H1 (cell line): ENCODE measurements at regions not wholly inside any gene's neighbourhood (a gene's known extent, or its start where the extent isn't known, plus 50 kb on each side); places are given as distances from the start of the nearest gene placed in this dataset.

Experiments
- CTCF ChIA-PET: fragments of 300-600 bp; sonication (Branson Sonifier 250); formaldehyde crosslinking; loops from one replicate; lab custom pipeline; 2021; ENCODE audit not compliant: partially characterized antibody; lab: Charles Lee
- POLR2A ChIA-PET: fragments of 300-600 bp; sonication (Branson Sonifier 250); formaldehyde crosslinking; loops from one replicate; lab custom pipeline; 2021; ENCODE audit warnings: inconsistent platforms; ENCODE audit not compliant: partially characterized antibody; lab: Charles Lee
- DNase-seq, 2 experiments: peaks; one replicate each; pipeline versions ENCODE4 v3.0.0 to v3.0.0-alpha.2; 2010 to 2022; ENCODE audit warnings: low spot score in 2 of 2, low read depth in 1 of 2, mixed read lengths in 1 of 2
- FAIRE-seq: peaks from 2 replicates; lab custom pipeline; 2011; peaks lifted over from hg19 to GRCh38; lab: Jason Lieb, UNC
- H2AFZ ChIP-seq: 2 replicates; pipeline ENCODE4 v1.8.1; 2012; ENCODE audit warnings: low read length, inconsistent platforms
- H2AK5ac ChIP-seq: 2 replicates; pipeline ENCODE4 v1.6.1; 2013; ENCODE audit warnings: low read depth, low read length
- H2BK120ac ChIP-seq: replicated peaks from 2 replicates; pipeline ENCODE3; 2013; ENCODE audit warnings: low read depth, low read length, inconsistent platforms
- H2BK12ac ChIP-seq: 2 replicates; pipeline ENCODE4 v1.6.1; 2013; ENCODE audit warnings: low read depth, low read length
- H2BK15ac ChIP-seq: 2 replicates; pipeline ENCODE4 v1.6.1; 2013; ENCODE audit warnings: low read length
- H2BK20ac ChIP-seq: 2 replicates; pipeline ENCODE4 v1.6.1; 2013; ENCODE audit warnings: low read length
- H2BK5ac ChIP-seq: 2 replicates; pipeline ENCODE4 v1.6.1; 2013; ENCODE audit warnings: low read depth, low read length
- H3K14ac ChIP-seq: 2 replicates; pipeline ENCODE4 v1.6.1; 2013; ENCODE audit warnings: inconsistent platforms; ENCODE audit not compliant: insufficient read length
- H3K18ac ChIP-seq: 2 replicates; pipeline ENCODE4 v1.6.1; 2013; ENCODE audit warnings: low read length; ENCODE audit errors: extremely low read depth
- H3K23ac ChIP-seq: 2 replicates; pipeline ENCODE4 v1.6.1; 2013; ENCODE audit warnings: inconsistent platforms; ENCODE audit not compliant: insufficient read length
- H3K23me2 ChIP-seq: 2 replicates; pipeline ENCODE4 v1.6.1; 2013; ENCODE audit warnings: low read depth, low read length
- H3K27ac ChIP-seq: 2 replicates; pipeline ENCODE4 v1.6.1; 2011; ENCODE audit warnings: low read depth, low read length, inconsistent platforms
- H3K27me3 ChIP-seq, 4 experiments: replicated peaks in 1 of 4; 1 replicate in 1 of 4; 2 replicates in 3 of 4; pipeline versions ENCODE4 v1.6.1 to v1.8.1; 2011 to 2013; ENCODE audit warnings: low read length in 3 of 4, mild to moderate bottlenecking in 3 of 4, inconsistent platforms in 2 of 4, mixed read lengths in 2 of 4, moderate library complexity in 1 of 4; ENCODE audit not compliant: control insufficient read depth in 3 of 4, insufficient read depth in 3 of 4; ENCODE audit errors: extremely low read depth in 1 of 4
- H3K36me3 ChIP-seq, 4 experiments: 2 replicates each; pipeline versions ENCODE4 v1.6.1 to v1.8.1; 2011 to 2013; ENCODE audit warnings: mild to moderate bottlenecking in 4 of 4, low read length in 3 of 4, moderate library complexity in 2 of 4, control low read depth in 1 of 4, inconsistent platforms in 1 of 4; ENCODE audit not compliant: insufficient read depth in 4 of 4, control insufficient read depth in 2 of 4
- H3K4ac ChIP-seq: replicated peaks from 2 replicates; pipeline ENCODE3; 2013; ENCODE audit warnings: low read length, low read depth, mixed read lengths, inconsistent platforms; ENCODE audit not compliant: insufficient read length
- H3K4me1 ChIP-seq, 4 experiments: replicated peaks in 1 of 4; 1 replicate in 1 of 4; 2 replicates in 3 of 4; pipeline versions ENCODE4 v1.6.1 to v1.8.1; 2011 to 2013; ENCODE audit warnings: low read length in 3 of 4, inconsistent platforms in 2 of 4, mixed read lengths in 1 of 4; ENCODE audit not compliant: insufficient read depth in 4 of 4, control insufficient read depth in 3 of 4
- H3K4me2 ChIP-seq, 2 experiments: 2 replicates each; pipeline versions ENCODE4 v1.6.1 to v1.8.1; 2011 to 2013; ENCODE audit warnings: low read depth in 2 of 2, low read length in 2 of 2, control low read depth in 1 of 2, inconsistent platforms in 1 of 2, mild to moderate bottlenecking in 1 of 2; ENCODE audit not compliant: insufficient read depth in 1 of 2
- H3K4me3 ChIP-seq, 4 experiments: fragments of 200-600, 300-600 bp in 1 of 4; sonication (generic), shearing (Covaris generic), sonication (Bioruptor Twin) in 1 of 4; 2 replicates each; pipeline versions ENCODE4 v1.5.1 to v1.8.1; 2011 to 2016; ENCODE audit warnings: low read length in 4 of 4, low read depth in 3 of 4, control low read depth in 2 of 4, inconsistent platforms in 2 of 4, mild to moderate bottlenecking in 2 of 4, mixed read lengths in 1 of 4, moderate library complexity in 1 of 4; ENCODE audit not compliant: insufficient read depth in 2 of 4; ENCODE audit errors: extremely low read depth in 1 of 4
- H3K56ac ChIP-seq: replicated peaks from 2 replicates; pipeline ENCODE3; 2013; ENCODE audit warnings: low read depth, mild to moderate bottlenecking, mixed read lengths, low read length, inconsistent platforms; ENCODE audit not compliant: insufficient read length
- H3K79me1 ChIP-seq: 2 replicates; pipeline ENCODE4 v1.6.1; 2013; ENCODE audit warnings: low read depth, low read length, control low read depth
- H3K79me2 ChIP-seq, 2 experiments: 2 replicates each; pipeline versions ENCODE4 v1.6.1 to v1.8.1; 2012 to 2013; ENCODE audit warnings: low read length in 2 of 2, mild to moderate bottlenecking in 2 of 2, inconsistent platforms in 1 of 2; ENCODE audit not compliant: insufficient read depth in 2 of 2, control insufficient read depth in 1 of 2
- H3K9ac ChIP-seq, 4 experiments: replicated peaks in 1 of 4; 1 replicate in 1 of 4; 2 replicates in 3 of 4; pipeline versions ENCODE4 v1.6.1 to v1.8.1; 2011 to 2013; ENCODE audit warnings: low read depth in 3 of 4, low read length in 3 of 4, control low read depth in 2 of 4, mild to moderate bottlenecking in 2 of 4, moderate library complexity in 2 of 4, inconsistent platforms in 1 of 4; ENCODE audit errors: extremely low read depth in 1 of 4
- H3K9me3 ChIP-seq, 2 experiments: 2 replicates each; pipeline versions ENCODE4 v1.6.1 to v1.8.1; 2012 to 2013; ENCODE audit warnings: mild to moderate bottlenecking in 2 of 2, moderate library complexity in 2 of 2, control low read depth in 1 of 2, inconsistent platforms in 1 of 2, low read depth in 1 of 2, low read length in 1 of 2, mixed read lengths in 1 of 2; ENCODE audit not compliant: insufficient read depth in 2 of 2
- H4K20me1 ChIP-seq, 2 experiments: replicated peaks in 1 of 2; 2 replicates each; pipeline versions ENCODE3 to v1.8.1; 2011 to 2013; ENCODE audit warnings: inconsistent platforms in 2 of 2, low read length in 2 of 2, mild to moderate bottlenecking in 1 of 2; ENCODE audit not compliant: insufficient read depth in 2 of 2, control insufficient read depth in 1 of 2
- H4K5ac ChIP-seq: 2 replicates; pipeline ENCODE4 v1.6.1; 2013; ENCODE audit warnings: low read length, low read depth, mixed read lengths, inconsistent platforms; ENCODE audit not compliant: insufficient read length
- H4K8ac ChIP-seq: 2 replicates; pipeline ENCODE4 v1.8.0; 2013; ENCODE audit warnings: mild to moderate bottlenecking, moderate library complexity, low read length, inconsistent platforms; ENCODE audit not compliant: insufficient read depth; ENCODE audit errors: extremely low read depth
- H4K91ac ChIP-seq: replicated peaks from 2 replicates; pipeline ENCODE3; 2013; ENCODE audit warnings: low read length, mixed read lengths, inconsistent platforms; ENCODE audit not compliant: insufficient read length
- BRCA1 ChIP-seq: IDR thresholded peaks from 2 replicates; pipeline ENCODE4 v1.6.1; 2012; ENCODE audit warnings: low read depth, low read length, improper control_type of control experiment
- KDM5A ChIP-seq: fragments of 200-600 bp; IDR thresholded peaks from 2 replicates; pipeline ENCODE4 v1.7.1; 2012; ENCODE audit warnings: mild to moderate bottlenecking, low read length, inconsistent platforms, mixed read lengths
- NRF1 ChIP-seq: IDR thresholded peaks from 2 replicates; pipeline ENCODE4 v1.6.1; 2011; ENCODE audit warnings: mild to moderate bottlenecking, low read depth, low read length, improper control_type of control experiment
- RBBP5 ChIP-seq: IDR thresholded peaks from 2 replicates; pipeline ENCODE4 v1.7.1; 2012; ENCODE audit warnings: low read depth, mild to moderate bottlenecking, inconsistent platforms, low read length, moderate library complexity, borderline replicate concordance
- SIN3A ChIP-seq, 2 experiments: IDR thresholded peaks in 1 of 2; conservative IDR thresholded peaks in 1 of 2; 2 replicates each; pipeline ENCODE4 v1.6.1; 2011 to 2012; ENCODE audit warnings: low read length in 2 of 2, improper control_type of control experiment in 1 of 2, low read depth in 1 of 2, mild to moderate bottlenecking in 1 of 2
- SP1 ChIP-seq: IDR thresholded peaks from 2 replicates; pipeline ENCODE4 v1.6.1; 2011; ENCODE audit warnings: low read depth, low read length
- WGBS, 2 experiments: shearing (Covaris generic) in 1 of 2; methylation state at CpG; one replicate each; pipeline versions ENCODE4 v1.1.6 to v1.1.7; 2013 to 2015; ENCODE audit warnings: low lambda C conversion rate in 2 of 2, mixed read lengths in 2 of 2, inconsistent platforms in 1 of 2, low coverage in 1 of 2, missing lambda C conversion rate in 1 of 2; ENCODE audit not compliant: insufficient replicate concordance in 2 of 2, insufficient coverage in 1 of 2, insufficient read length in 1 of 2; ENCODE audit errors: extremely low coverage in 1 of 2, missing lambda C conversion rate in 1 of 2; 5-methylcytosine and 5-hydroxymethylcytosine counted together

GRCh38 chr20:47866480-47866879 is 81.2 kb upstream of the SULF2 start:
- FAIRE-seq = no peak
- 93% methylated on average over 10 of the region's 10 CpGs; no CpG with 5 or more reads in 1 of the 2 experiments for WGBS, 2 experiments

More at GRCh38 chr20:47866480-47866879, 81.2 kb upstream of the SULF2 start:
- no peaks in the 10 kb centered on the region for H3K23me2 ChIP-seq
- no peak overlapping the region for H4K91ac ChIP-seq
- no peak overlapping the region for H3K23ac ChIP-seq
- ChIA-PET CTCF (interaction anchor here (1.2 kb wide), 1 partner anchor 204 kb away, joined by 3 read pairs; no protein-coding TSS in a partner anchor), POLR2A (no interaction called here)
- DNase-seq = no peak
- H3K9me3 ChIP-seq = no peaks in the 10 kb centered on the region
- no peak for TF ChIP-seq SP1
- TF ChIP-seq NRF1 = no peak
- TF ChIP-seq RBBP5 = no peak
- TF ChIP-seq SIN3A (conservative IDR thresholded peaks at IDR 0.05 in 1 of 2, IDR thresholded peaks at IDR 0.05 in 1 of 2; ENCODE audit: low read depth in 1 of 2, low read length in 2 of 2) = no peak
- TF ChIP-seq KDM5A = no peak
- no peak for TF ChIP-seq BRCA1
- H3K4me3 ChIP-seq = no peak overlapping the region
- no peak overlapping the region for H3K18ac ChIP-seq
- no peak overlapping the region for H3K4me2 ChIP-seq
- H3K79me1 ChIP-seq = no peaks in the 10 kb centered on the region
- no peak overlapping the region for H2BK15ac ChIP-seq
- H3K4me1 ChIP-seq = no peaks in the 10 kb centered on the region; a peak in 1 of 7 replicates
- H3K4ac ChIP-seq = no peak overlapping the region
- no peak overlapping the region for H3K14ac ChIP-seq
- no peaks in the 10 kb centered on the region for H3K27me3 ChIP-seq
- H4K5ac ChIP-seq = no peak overlapping the region
- no peak overlapping the region for H4K8ac ChIP-seq
- H3K9ac ChIP-seq = no peak overlapping the region
- H2BK120ac ChIP-seq = no peak overlapping the region
- no peaks in the 10 kb centered on the region for H3K79me2 ChIP-seq
- H2AFZ ChIP-seq = no peak overlapping the region
- H3K27ac ChIP-seq = no peak overlapping the region
- H4K20me1 ChIP-seq = no peaks in the 10 kb centered on the region
- H2AK5ac ChIP-seq = no peak overlapping the region
- no peaks in the 10 kb centered on the region for H3K36me3 ChIP-seq
- H3K56ac ChIP-seq = no peak overlapping the region
- no peak overlapping the region for H2BK20ac ChIP-seq
- H2BK5ac ChIP-seq = no peak overlapping the region
- H2BK12ac ChIP-seq = no peak overlapping the region
